GM19351 (cell line): ENCODE measurements at regions not wholly inside any gene's neighbourhood (a gene's known extent, or its start where the extent isn't known, plus 50 kb on each side); places are given as distances from the start of the nearest gene placed in this dataset.

Source experiments
- ATAC-seq: cut with Tn5 transposase; IDR thresholded peaks from one replicate; pipeline ENCODE4 v1.9.1; 2021; ENCODE audit warnings: mild to moderate bottlenecking, moderate library complexity; ENCODE audit not compliant: unreplicated experiment

DNA sequence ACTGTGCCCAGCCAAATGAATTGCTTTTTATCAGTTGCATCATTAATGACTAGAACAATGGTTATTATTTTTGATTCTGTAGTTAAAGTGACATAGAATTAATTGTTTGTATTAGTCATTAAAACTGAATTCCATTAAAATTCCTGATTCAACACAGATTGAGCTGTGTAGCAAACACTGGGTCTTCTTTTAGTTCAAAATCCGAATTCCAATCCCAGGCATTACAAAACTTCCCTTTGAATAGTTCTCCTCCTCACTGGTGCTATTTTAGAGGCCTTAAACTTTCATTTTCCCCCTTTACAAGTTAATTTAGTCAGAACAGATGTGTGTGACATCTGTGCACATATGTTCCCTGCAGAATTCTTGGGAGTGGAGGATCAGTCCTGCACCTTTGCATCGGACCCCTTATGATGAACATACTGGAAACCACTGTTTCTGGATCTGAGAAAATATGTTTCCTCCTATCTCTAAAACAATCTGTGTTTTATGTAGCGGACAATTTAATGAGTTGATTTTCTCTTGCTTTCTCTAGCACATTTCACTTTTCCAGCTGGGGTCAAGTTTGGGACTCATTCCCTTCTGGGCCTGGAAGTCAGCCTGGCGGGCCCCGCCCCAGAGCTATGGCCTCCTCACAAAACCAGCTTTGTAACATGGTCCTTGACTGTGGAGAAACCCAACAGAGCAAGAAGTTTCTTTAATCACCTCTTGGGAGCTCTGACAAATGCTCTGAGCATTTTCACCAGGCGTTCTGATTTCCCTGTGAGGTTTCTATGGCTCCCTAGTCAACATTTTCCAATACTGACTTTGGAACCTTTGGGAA, 87.9 kb upstream of the MAMDC2 start:
- no peak for ATAC-seq

DNA sequence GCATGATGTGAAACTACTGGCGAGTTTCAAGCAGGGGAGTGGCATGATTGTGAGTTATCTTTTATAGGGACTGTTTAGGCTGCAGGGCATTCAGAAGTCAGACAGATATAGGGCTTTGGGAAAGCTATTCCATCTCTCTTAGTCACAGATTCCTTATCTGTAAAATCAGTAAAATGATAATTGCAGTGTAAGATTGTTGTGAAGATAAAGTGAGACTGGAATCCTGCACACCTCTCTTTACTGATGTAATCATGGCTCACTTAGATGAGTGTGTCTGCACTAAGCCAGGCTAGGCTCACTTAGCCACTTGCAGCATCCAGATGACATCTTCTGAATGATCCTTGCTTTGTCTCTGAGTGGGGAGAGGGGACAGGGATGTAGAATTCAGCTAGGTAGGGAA, 81.8 kb upstream of the MAMDC2 start:
- ATAC-seq = no peak

DNA sequence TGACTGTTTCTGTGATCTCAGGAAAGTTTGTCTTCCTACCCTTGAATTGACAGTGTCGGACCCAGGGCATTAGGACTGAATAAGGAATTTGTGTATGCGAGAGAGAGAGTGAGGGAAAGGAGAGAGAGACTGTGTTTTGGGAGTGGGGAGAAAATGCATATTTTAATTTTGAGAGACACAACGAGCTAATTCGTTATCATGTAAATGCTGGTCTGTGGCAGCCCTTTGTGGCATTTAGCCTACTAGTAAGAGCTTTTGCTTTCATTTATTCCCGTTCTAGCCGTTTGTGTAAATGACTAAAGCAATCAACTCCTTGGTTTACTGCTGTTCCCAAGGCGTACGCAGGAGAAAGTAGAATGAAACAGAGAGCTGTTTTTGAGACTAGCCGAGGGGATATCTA, 79.8 kb upstream of the MAMDC2 start:
- no peak for ATAC-seq

DNA sequence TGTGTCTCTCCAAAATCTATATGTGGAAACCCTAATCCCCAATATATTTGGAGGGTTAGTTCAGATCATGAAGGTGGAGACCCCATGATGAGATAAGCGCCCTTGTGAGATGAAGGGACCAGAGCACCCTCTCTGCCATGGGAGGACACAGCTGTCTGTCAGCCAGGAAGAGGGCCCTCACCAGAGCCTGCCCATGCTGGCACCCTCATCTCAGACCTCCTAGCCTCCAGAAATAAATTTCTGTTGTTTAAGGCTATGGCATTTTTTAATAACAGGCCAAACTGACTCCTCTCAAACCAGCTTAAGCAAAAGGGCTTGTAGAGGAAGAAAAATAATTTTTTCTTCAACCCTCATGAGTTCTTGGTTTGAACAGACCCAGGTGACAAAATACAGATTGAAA, 79.2 kb upstream of the MAMDC2 start:
- ATAC-seq = no peak

DNA sequence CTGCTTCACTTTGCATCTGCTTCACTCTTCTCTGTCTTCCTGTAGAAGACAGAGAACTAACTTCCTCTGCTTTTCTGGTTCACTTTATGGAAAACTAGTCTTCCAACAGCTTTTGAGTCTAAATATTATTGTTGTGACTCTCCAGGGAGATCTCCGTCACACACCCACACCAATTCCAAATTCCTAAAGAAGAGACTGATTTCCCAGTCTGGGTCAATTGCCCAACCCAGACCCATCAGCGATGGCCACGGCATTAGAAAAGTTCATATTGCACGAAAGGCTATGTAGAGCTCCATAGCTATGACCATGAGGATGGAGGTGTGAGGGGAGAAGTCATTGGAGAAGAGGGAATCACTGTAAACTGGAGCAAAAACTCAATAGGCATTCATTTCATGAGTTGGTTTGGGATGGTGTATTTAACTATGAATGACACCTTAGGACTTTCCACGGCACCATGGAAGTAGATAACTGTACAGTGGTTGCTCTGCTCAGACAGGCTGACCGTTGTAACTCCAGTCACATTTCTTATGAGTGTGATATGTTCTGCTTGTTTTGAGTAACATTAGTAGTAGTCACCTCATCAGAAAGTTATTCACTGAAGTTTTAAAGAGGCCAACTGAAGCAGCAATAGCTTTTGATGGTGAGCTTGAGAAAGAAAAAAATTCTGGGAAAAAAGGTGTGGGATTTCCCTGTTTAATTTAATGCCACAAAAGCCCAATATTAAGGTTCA, 78.1 kb upstream of the MAMDC2 start:
- ATAC-seq = no peak

DNA sequence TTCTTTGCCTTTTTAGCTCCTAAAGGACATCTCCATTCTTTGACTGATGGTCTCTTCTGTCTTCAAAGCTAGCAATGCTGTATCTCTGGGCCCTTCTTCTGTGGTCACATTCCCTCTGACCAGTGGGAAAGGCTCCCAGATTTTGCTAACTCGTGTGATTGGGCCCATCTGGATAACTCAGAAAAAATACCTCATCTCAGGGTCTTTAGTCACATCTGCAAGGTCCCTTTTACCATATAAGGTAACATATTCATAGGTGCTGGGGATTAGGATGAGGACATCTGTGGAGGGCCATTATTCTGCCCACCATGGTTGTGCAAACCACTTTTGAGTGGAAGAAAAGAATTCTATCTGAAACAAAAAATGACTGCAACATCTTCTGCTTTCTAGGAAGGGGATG, 76.3 kb upstream of the MAMDC2 start:
- no peak for ATAC-seq

DNA sequence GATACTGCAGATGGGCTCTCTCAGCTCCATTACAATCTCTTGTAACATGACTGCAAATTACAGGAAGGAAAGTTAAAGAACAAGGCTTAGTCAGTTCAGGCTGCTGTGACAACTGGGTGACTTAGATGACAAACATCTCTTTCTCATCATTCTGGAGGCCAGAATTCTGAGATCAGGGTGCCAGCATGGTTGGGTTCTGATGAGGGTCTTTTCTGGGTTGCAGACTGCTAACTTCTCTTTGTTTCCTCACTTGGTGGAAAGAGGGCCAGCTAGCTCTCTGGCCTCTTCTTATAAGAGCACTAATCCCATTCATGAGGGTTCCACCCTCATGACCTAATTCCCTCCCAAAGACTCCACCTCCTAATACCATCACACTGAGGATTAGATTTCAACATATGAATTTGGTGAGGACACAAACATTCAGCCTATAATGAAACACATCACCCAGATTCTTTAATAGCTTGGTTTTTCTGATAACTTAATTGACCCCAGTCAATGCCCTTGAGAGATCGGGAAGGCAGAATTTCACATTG, 73.6 kb upstream of the MAMDC2 start:
- no peak for ATAC-seq

DNA sequence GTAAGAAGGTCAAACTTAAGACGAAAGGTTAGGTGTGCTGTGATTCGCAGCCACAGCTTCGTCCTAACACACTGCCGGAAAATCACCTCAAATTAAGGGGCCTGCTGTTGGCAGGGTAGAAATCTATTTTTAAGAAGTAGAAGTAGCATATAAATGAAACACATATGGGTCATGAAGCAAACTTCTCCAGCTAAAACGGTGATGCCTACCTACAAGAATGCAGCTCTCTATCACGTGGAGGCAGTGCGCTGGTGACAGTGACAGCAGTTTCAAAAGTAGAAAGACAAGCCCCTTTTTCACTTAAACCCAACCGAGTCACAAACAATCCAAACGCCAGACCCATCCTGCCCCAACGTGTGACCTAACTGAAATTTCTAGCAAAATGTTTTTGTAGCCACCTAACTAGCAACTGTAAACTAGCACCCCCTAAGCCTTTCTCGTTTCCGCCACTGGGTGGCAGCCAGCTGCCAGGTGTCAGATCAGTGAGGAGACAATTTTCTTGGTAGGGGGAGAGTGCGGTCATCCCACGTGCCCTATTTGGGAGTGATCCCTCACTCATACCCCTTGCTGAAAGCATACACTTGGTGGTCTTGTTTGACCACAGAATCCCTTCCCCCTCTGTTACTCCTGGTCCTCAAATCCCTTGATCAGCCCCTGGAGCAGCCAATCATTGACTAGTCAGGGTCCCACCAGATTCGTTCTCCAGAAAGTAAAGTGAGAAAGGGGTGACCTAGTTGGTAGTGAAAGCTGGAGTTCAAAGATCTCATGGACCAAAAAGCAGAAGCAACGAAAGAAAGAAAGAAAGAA, 71.8 kb upstream of the MAMDC2 start:
- peak; percentile 83 for ATAC-seq

DNA sequence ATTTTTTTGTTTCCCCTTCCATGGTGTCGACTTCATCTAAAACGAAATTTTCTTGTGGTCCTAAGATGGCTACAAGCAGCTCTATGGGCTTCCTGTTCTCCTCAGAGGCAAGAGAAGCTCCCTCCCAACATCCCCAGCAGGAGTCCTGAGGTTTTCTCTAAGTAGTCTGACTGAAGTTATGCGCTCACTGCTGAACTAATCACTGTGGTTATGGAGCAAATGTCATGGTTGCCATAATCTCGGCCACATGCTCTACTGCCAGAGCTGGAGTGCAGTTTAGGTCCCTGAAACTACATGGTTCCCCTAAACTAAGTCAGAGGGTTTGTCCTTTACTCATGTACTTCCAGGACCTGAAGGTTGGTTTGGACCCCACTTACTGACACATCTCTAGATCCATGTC, 68.0 kb upstream of the MAMDC2 start:
- ATAC-seq = no peak

DNA sequence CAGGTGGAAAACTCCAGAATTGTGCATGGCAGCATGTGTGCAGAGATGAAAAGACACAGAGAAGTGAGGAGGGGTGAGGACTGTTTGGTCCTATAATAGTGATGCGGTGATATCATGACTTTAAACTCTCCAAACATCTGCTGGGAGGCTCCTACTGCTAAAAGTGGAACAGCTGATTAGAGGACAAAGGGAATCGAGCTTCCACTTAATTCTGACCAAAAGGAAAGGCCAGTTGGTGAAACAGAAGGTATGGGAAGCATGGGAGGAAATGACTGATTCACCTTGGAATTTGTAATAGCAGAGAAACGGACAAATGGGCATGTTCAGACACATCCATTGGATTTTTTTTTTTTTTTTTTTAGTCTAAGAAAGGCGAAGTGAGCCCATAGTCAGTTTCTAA, 67.5 kb upstream of the MAMDC2 start:
- ATAC-seq = no peak

DNA sequence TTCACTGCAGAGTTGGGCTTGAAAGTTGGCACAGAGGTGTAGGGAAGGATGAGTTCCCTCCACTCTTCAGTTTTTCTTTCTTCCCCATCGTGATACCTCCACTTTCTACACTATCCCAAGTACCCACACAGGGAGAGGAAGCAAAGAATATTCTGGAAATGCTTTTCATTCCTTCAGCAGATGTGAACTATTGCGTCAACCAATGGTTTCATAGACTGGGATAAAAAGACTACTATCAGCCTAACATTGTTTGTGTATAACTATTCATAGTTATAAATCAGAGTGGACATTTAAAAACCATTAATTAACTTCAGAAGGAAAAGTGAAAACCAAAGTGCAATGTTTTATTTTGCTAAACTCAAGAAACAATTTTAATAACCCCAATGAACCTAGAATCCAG, 63.6 kb upstream of the MAMDC2 start:
- ATAC-seq = no peak

DNA sequence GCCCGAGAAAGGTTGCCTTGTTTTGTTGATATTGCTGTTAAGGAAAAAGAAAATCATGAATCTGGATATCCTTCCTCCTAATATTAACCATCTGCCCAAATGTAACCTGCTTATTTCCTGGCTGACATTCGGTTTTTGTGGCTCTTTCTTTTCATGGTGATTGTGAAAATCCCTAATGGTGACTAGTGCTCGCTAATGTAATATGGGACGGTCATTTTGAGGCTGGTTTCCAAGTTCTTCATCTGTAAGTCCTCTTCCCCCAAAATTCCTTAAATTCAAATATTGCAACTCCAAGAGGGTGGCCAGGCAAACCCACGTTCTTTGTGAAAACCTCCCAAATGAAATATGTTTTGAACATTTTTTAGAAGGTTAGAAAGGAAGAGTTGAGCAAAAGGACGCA, 63.1 kb upstream of the MAMDC2 start:
- no peak for ATAC-seq

DNA sequence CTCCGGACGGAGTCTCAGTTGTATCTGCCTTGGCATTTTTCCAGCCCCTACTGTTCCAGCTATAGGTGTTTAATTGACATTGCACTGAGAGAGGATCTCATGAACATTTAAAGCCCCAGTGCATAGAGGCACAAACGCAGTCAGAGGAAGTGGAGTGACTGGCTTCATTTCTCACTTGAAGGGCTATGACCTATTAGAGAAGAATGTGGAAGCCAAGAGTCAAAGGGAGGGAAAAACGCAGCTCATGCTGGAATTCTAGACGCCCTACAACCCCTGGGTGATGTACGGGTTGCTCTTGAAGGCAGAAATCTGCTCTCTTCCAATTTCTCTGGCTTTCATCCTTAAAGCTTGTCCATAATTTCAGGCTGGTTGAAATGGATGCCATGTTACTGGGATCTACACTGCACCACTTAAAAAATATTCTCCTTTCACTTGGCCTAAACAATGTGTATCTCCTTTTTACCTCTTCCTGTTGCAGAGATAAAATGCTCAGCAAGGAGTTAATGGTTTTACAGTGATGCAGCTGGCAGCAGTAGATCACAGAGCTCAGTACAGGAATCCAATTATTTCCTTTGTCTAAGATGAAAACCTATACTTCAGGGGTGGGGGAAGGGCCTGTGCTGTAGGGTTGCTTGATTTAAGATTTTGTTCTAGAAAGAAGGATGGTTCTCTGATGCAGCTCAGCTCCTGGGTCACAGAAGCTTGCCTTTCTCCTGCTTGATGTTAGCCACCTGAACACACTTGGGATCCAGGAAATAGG, 61.8 kb upstream of the MAMDC2 start:
- ATAC-seq = no peak

DNA sequence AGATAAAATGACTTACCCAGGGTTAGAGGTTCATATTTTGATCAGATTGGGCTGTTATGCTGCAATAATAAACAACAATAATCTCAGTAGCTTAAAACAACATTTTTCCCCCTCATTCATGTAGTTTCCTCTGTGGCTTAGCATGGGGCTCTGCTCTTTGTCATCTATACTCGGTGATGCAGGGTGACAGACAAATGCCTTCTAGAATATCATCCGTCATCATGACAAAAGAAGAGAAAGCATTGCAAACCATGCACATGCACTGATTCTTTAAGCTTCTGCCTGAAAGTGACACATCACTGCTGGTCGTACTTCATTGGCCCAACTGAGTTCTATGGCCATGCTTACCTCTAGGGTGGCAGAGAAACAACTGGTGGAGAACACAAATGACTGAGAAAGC, 58.8 kb upstream of the MAMDC2 start:
- ATAC-seq = no peak

DNA sequence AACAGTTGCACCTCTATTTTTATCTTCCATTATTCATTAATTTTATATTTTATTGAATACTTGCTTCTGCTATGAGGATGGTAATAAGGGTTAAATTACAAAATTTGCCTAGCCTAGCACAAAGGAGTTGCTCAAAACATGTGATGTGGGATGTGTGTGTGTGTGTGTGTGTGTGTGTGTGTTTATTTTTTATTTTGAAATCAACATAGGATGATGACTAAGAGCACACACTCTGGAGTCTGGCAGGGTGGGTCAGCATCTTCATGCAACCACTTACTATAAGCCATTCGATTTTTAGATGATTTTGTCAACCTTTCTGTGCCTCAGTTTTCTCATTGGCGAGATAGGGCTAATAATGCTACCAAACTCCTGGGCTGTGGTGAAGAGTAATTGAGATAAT, 57.7 kb upstream of the MAMDC2 start:
- ATAC-seq = no peak

DNA sequence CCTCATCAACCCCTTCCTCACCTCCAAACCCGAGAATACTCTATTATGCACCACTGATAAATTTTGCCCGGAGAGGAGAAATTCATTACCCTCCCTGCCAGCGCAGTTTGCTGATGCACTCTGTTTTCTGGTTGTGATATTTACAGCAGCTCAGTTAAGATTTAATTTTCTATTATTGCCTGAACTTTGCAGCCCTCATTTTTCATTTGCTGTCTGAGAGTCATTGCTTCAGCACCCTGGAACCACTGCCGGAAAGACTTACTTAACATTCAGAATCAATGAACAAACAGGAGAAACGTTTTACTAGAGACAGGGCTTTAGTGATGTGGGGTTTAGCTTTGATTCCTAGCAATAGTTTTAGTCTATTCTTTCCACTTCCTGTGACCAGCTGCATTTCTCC, 56.7 kb upstream of the MAMDC2 start:
- ATAC-seq = no peak

DNA sequence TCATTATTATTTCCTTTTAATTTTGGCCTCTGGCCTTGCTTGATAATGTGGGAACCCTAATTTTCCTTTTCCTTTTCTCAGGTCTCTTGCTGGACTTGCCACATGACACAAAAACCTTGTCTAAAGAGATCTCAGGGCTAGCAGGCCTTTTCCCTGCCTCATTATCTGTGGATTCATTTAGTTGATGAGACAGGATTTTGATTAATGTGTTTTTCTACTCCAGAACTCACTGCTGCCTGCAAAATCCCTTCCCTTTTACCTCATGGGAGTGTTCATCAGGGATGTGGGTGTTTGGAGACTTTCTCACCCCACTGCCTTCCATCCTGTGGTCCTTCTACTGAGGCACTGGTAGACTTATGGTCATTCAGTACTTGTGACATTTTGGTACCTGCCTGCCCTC, 56.2 kb upstream of the MAMDC2 start:
- ATAC-seq = no peak

DNA sequence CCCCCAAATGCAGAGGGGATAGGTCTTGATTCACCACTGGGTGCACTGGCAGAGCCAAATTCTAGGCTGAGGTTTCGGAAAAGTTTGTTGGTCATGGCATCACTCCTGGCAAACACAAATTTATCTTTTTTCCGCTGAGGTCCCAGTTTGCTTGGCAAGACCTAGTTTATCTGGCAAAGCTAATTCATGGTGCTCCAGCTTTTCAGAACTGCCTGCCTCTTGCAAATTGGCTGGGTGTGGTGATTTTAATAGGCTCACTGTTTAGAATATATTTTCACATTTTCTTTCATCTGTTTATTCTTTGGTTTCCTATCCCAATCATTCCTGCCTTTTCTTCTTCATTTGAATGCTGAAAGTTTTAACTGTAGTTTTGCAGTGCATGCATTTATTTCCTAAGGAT, 50.5 kb upstream of the MAMDC2 start:
- ATAC-seq = no peak
